Activated B cell treated with CpG ODN at 0.5 μM for 24 hours (primary cell): ENCODE measurements at regions not wholly inside any gene's neighbourhood (a gene's known extent, or its start where the extent isn't known, plus 50 kb on each side); places are given as distances from the start of the nearest gene placed in this dataset.
"Not testable (repeated sequence)": the region's sequence is repeated elsewhere in the genome, so short reads cannot be mapped to it uniquely, and the experiment has no call there.

Source experiments
- ATAC-seq: fragments of 200-7000 bp; cut with Tn5 transposase; one replicate; pipeline ENCODE4 v1.10.0; 2021; ENCODE audit warnings: low read depth, mild to moderate bottlenecking, moderate library complexity
- CTCF ChIA-PET: fragments of 350-600 bp; sonication (Branson Sonifier 250); formaldehyde crosslinking; loops from one replicate; lab custom pipeline; 2021; ENCODE audit warnings: antibody characterized with exemption; lab: Charles Lee
- POLR2A ChIA-PET: fragments of 350-600 bp; sonication (Branson Sonifier 250); formaldehyde crosslinking; loops from one replicate; lab custom pipeline; 2021; ENCODE audit warnings: antibody characterized with exemption; lab: Charles Lee
- DNase-seq: peaks from one replicate; pipeline ENCODE4 v3.0.0; 2022
- H3K27ac Mint-ChIP-seq: one replicate; pipeline ENCODE4 v1.8.0; 2020; ENCODE audit warnings: mixed read lengths
- H3K27me3 Mint-ChIP-seq: one replicate; pipeline ENCODE4 v1.8.0; 2021; ENCODE audit warnings: mixed read lengths
- H3K36me3 Mint-ChIP-seq: one replicate; pipeline ENCODE4 v1.8.0; 2021; ENCODE audit warnings: low read depth, mixed read lengths
- H3K4me1 Mint-ChIP-seq: one replicate; pipeline ENCODE4 v1.8.0; 2021; ENCODE audit warnings: mixed read lengths
- H3K4me3 Mint-ChIP-seq: one replicate; pipeline ENCODE4 v1.8.0; 2020; ENCODE audit warnings: mild to moderate bottlenecking, mixed read lengths
- H3K9me3 Mint-ChIP-seq: one replicate; pipeline ENCODE4 v1.8.0; 2020; ENCODE audit warnings: mixed read lengths
- CTCF ChIP-seq: fragments of 200-600 bp; IDR thresholded peaks from one replicate; pipeline ENCODE4 v1.8.0; 2022; ENCODE audit warnings: antibody characterized with exemption, mild to moderate bottlenecking
- intact Hi-C: fragments of 100-400 bp; cut with micrococcal nuclease; formaldehyde crosslinking; loops from one replicate; pipeline ENCODE4 v1.15.1; 2024

- POLR2A ChIA-PET = no interaction called here
- no peak for DNase-seq
- Mint-ChIP-seq H3K27me3 (no peaks in the 10 kb centered on the region), H3K4me1 (no peaks in the 10 kb centered on the region), H3K9me3 (peaks cover 4% of the 10 kb centered on the region), H3K4me3 (no peak overlapping the region), H3K36me3 (no peaks in the 10 kb centered on the region), H3K27ac (no peak overlapping the region)
- intact Hi-C loops = no loop called here
- no peak for TF ChIP-seq CTCF
- CTCF ChIA-PET = no interaction called here
- no peak for ATAC-seq
Observed at GRCh38 chr4:30207389-30207788, 512.8 kb upstream of the PCDH7 start.

- no peak for TF ChIP-seq CTCF
- no peak for ATAC-seq
- no peak for DNase-seq
- POLR2A ChIA-PET = no interaction called here
- Mint-ChIP-seq H3K4me1 (no peaks in the 10 kb centered on the region), H3K4me3 (no peak overlapping the region), H3K27me3 (no peaks in the 10 kb centered on the region), H3K27ac (no peak overlapping the region), H3K36me3 (no peaks in the 10 kb centered on the region), H3K9me3 (peaks cover 4% of the 10 kb centered on the region)
- intact Hi-C loops = no loop called here
- CTCF ChIA-PET = no interaction called here
Observed at GRCh38 chr4:30208731-30209435, 511.3 kb upstream of the PCDH7 start.

- H3K27ac Mint-ChIP-seq, H3K36me3 Mint-ChIP-seq, POLR2A ChIA-PET, H3K4me1 Mint-ChIP-seq, DNase-seq, H3K27me3 Mint-ChIP-seq, H3K4me3 Mint-ChIP-seq, intact Hi-C loops, CTCF ChIA-PET, ATAC-seq: not testable (repeated sequence)
- peaks cover 17% of the 10 kb centered on the region for H3K9me3 Mint-ChIP-seq
Observed at GRCh38 chr4:30215973-30216372, 504.2 kb upstream of the PCDH7 start.

GRCh38 chr4:30245140-30245539 lies 475.0 kb upstream of the PCDH7 start:
- ChIA-PET POLR2A (no interaction called here), CTCF (no interaction called here)
- TF ChIP-seq CTCF = no peak
- DNase-seq (no peak), ATAC-seq (no peak)
- Mint-ChIP-seq H3K4me3 (no peak overlapping the region), H3K27me3 (no peaks in the 10 kb centered on the region), H3K4me1 (no peaks in the 10 kb centered on the region), H3K27ac (no peak overlapping the region), H3K36me3 (no peaks in the 10 kb centered on the region), H3K9me3 (peaks cover 17% of the 10 kb centered on the region)
- intact Hi-C loops = no loop called here

- intact Hi-C loops = no loop called here
- Mint-ChIP-seq H3K27ac (no peak overlapping the region), H3K4me3 (no peak overlapping the region), H3K4me1 (no peaks in the 10 kb centered on the region), H3K9me3 (peaks cover 7% of the 10 kb centered on the region), H3K36me3 (no peaks in the 10 kb centered on the region), H3K27me3 (no peaks in the 10 kb centered on the region)
- DNase-seq (no peak), ATAC-seq (no peak)
- POLR2A ChIA-PET = no interaction called here
- CTCF ChIA-PET = no interaction called here
- TF ChIP-seq CTCF = no peak
Observed at GRCh38 chr4:30256116-30256832, 463.9 kb upstream of the PCDH7 start.
